Right lobe of liver (tissue), 6 donors: ENCODE measurements at regions not wholly inside any gene's neighbourhood (a gene's known extent, or its start where the extent isn't known, plus 50 kb on each side); places are given as distances from the start of the nearest gene placed in this dataset.

ENCODE experiments used
- ATAC-seq, 4 donors: fragments of 200-7000 bp; cut with Tn5 transposase; one replicate each; pipeline ENCODE4 v1.9.1; 2020; ENCODE audit warnings: mild to moderate bottlenecking in 4 of 4, moderate library complexity in 4 of 4
- DNase-seq, 3 donors: peaks; one replicate each; pipeline ENCODE4 v3.0.0-alpha.2; 2020
- H3K27ac ChIP-seq, 3 donors: fragments of 200-600 bp; one replicate each; pipeline ENCODE4 v1.8.0; 2022
- H3K27me3 ChIP-seq, 2 donors: fragments of 200-600 bp; one replicate each; pipeline ENCODE4 v1.8.0; 2022
- H3K36me3 ChIP-seq, 4 donors: fragments of 200-600 bp; sonication (generic) in 1 of 4; one replicate each; pipeline versions ENCODE4 v1.5.1 to v1.8.0; 2017 to 2022; ENCODE audit warnings: control low read depth in 1 of 4
- H3K4me1 ChIP-seq, 4 donors: fragments of 200-600 bp; sonication (generic) in 1 of 4; one replicate each; pipeline versions ENCODE4 v1.5.1 to v1.8.0; 2017 to 2022; ENCODE audit warnings: control low read depth in 1 of 4
- H3K4me3 ChIP-seq, 3 donors: fragments of 200-600 bp; one replicate each; pipeline ENCODE4 v1.8.0; 2022
- H3K9me3 ChIP-seq, 4 donors: fragments of 200-600 bp; sonication (generic) in 1 of 4; one replicate each; pipeline versions ENCODE4 v1.5.1 to v1.8.0; 2017 to 2022; ENCODE audit warnings: control low read depth in 1 of 4
- POLR2A ChIP-seq: fragments of 450-650 bp; IDR thresholded peaks from one replicate; pipeline ENCODE4 v1.6.1; 2017; ENCODE audit warnings: antibody characterized with exemption, mild to moderate bottlenecking
- WGBS: methylation state at CpG from one replicate; pipeline ENCODE4 v1.1.6; 2018; ENCODE audit warnings: low coverage, low lambda C conversion rate; ENCODE audit not compliant: insufficient coverage; ENCODE audit errors: missing lambda C conversion rate; 5-methylcytosine and 5-hydroxymethylcytosine counted together
- intact Hi-C, 2 donors: fragments of 100-400 bp; cut with DNase I; formaldehyde crosslinking; loops; one replicate each; pipeline versions ENCODE4 v1.11.2 to v1.14.1; 2022
- TF ChIP-seq, protein P1 (sequence below), 4 donors: fragments of 200-600 bp in 3 of 4; fragments of 450-650 bp in 1 of 4; IDR thresholded peaks; one replicate each; pipeline versions ENCODE4 v1.5.1 to v1.8.0; 2016 to 2022; ENCODE audit warnings: antibody characterized with exemption in 4 of 4, mild to moderate bottlenecking in 2 of 4
- donor health status: DM: no; HTN: yes; CAD: no.
- donor health status: DM: no; HTN: no; CAD: no.
- donor health status: DM: no; HTN: no; CAD: no.
- donor health status: DM: no; HTN: yes; CAD: no.
- donor health status: DM: no; HTN: yes; CAD: no.

DNA sequence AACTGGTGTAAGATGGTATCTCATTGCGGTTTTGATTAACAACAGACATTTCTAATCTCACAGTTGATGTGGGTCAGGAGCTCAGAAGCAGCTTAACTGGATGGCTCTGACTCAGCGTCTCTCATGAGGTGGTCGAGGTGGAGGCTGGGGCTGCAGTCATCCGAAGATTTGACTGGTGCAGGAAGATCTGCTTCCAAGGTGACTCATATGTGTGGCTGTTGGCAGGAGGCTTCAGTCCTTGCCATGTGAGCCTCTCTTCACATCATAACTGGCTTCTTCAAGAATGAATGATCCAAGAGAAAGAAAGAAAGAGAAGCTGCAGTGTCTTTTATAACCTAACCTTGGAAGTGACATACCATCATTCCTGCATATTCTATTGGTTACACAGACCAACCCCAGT, 376.1 kb downstream of the SEC14L1 start:
- Histone ChIP-seq H3K4me1 (no peaks in the 10 kb centered on the region), H3K27ac (no peak overlapping the region), H3K36me3 (no peaks in the 10 kb centered on the region), H3K27me3 (no peaks in the 10 kb centered on the region), H3K4me3 (no peak overlapping the region), H3K9me3 (no peaks in the 10 kb centered on the region)
- intact Hi-C loops: no loop called here
- TF ChIP-seq POLR2A: no peak
- TF ChIP-seq, protein P1, sequence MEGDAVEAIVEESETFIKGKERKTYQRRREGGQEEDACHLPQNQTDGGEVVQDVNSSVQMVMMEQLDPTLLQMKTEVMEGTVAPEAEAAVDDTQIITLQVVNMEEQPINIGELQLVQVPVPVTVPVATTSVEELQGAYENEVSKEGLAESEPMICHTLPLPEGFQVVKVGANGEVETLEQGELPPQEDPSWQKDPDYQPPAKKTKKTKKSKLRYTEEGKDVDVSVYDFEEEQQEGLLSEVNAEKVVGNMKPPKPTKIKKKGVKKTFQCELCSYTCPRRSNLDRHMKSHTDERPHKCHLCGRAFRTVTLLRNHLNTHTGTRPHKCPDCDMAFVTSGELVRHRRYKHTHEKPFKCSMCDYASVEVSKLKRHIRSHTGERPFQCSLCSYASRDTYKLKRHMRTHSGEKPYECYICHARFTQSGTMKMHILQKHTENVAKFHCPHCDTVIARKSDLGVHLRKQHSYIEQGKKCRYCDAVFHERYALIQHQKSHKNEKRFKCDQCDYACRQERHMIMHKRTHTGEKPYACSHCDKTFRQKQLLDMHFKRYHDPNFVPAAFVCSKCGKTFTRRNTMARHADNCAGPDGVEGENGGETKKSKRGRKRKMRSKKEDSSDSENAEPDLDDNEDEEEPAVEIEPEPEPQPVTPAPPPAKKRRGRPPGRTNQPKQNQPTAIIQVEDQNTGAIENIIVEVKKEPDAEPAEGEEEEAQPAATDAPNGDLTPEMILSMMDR (IDR thresholded peaks at IDR 0.05): no peak
- ATAC-seq: no peak
- no peak for DNase-seq
- WGBS: 53% methylated on average over 3 of the region's 4 CpGs

DNA sequence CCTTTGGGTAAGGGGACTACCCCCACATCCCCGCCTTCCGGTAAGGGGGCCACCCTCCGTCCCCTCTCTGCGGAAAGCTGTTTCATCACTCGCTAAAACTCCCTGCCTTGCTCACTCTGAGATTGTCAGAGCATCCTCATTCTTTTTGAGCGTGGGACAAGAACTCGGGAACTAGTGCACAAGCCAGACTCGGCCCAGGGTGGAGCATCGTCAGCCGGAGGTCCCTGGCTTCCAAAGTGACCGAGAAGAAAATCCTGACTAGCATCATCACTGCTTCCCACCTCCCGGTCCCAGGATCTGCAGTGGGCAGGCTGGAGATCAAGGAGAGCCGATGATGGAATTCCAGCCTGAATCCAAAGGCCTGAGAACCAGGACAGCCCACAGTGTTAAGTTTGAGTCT, 380.3 kb downstream of the SEC14L1 start:
- Histone ChIP-seq H3K4me3 (no peak overlapping the region), H3K27ac (no peak overlapping the region), H3K4me1 (no peaks in the 10 kb centered on the region), H3K9me3 (no peaks in the 10 kb centered on the region), H3K27me3 (no peaks in the 10 kb centered on the region), H3K36me3 (no peaks in the 10 kb centered on the region)
- TF ChIP-seq, protein P1 (IDR thresholded peaks at IDR 0.05): no peak
- no peak for TF ChIP-seq POLR2A
- no peak for ATAC-seq
- 76% methylated on average over 8 of the region's 13 CpGs for WGBS
- DNase-seq: no peak
- intact Hi-C loops: no loop called here

DNA sequence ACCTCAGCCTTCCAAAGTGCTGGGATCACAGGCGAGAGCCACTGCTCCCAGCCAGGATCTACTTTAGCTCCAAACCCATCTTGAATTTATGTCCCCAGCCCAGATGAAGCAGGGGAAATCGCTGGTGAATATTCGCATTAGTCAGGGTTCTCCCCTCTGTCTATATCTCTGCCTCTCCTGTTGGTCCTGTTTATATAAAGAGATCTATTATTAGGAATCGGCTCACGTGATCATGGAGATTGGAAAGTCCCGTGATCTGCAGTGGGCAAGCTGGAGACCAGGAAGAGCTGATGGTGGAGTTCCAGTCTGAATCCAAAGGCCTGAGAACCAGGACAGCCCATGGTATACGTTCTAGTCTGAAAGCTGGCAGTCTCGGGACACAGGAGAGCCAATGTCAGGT, 382.8 kb downstream of the SEC14L1 start:
- no peak for DNase-seq

DNA sequence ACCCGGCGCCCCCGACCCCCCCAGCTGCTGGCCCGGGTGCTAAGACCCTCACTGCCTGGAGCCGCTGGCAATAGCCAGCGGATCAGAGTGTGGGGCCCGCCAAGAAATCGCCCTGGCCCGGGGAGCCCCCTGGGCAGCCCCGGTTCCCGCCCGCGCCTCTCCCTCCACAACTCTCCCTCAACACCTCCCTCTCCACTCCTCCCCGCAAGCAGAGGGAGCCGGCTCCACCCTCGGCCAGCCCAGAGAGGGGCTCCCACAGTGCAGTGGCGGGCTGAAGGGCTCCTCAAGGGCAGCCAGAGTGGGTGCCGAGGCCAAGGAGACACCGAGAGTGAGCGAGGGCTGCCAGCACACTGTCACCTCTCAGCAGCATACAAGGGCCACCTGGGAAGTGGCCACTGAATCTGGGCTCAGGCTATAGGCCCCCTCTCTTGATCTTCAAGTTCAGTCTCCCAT, 385.5 kb downstream of the SEC14L1 start:
- H3K4me1 ChIP-seq: no peaks in the 10 kb centered on the region
- no peak overlapping the region for H3K27ac ChIP-seq
- H3K9me3 ChIP-seq: no peaks in the 10 kb centered on the region
- H3K27me3 ChIP-seq: no peaks in the 10 kb centered on the region
- DNase-seq (no peak), ATAC-seq (no peak)
- H3K4me3 ChIP-seq: no peak overlapping the region
- intact Hi-C loops: no loop called here
- H3K36me3 ChIP-seq: no peaks in the 10 kb centered on the region
- WGBS: 63% methylated on average over 2 of the region's 20 CpGs
- TF ChIP-seq, protein P1 (IDR thresholded peaks at IDR 0.05): no peak
- TF ChIP-seq POLR2A: no peak

More for the DNA sequence above, 382.8 kb downstream of the SEC14L1 start:
- H3K36me3 ChIP-seq: no peaks in the 10 kb centered on the region
- intact Hi-C loops: no loop called here
- no peak overlapping the region for H3K27ac ChIP-seq
- H3K27me3 ChIP-seq: no peaks in the 10 kb centered on the region
- H3K4me3 ChIP-seq: no peak overlapping the region
- 78% methylated on average over 4 of the region's 8 CpGs for WGBS
- TF ChIP-seq, protein P1 (IDR thresholded peaks at IDR 0.05): no peak
- TF ChIP-seq POLR2A: no peak
- no peaks in the 10 kb centered on the region for H3K9me3 ChIP-seq
- no peaks in the 10 kb centered on the region for H3K4me1 ChIP-seq
- no peak for ATAC-seq
